Endodermal cell (in vitro differentiated cells): ENCODE measurements at regions not wholly inside any gene's neighbourhood (a gene's known extent, or its start where the extent isn't known, plus 50 kb on each side); places are given as distances from the start of the nearest gene placed in this dataset.
A peak's percentile ranks its signal among the peaks of the same experiment; 100 is the strongest.

Experiments
- DNase-seq: peaks from one replicate; pipeline ENCODE4 v3.0.0-alpha.2; 2017
- H3K27ac ChIP-seq: 2 replicates; pipeline ENCODE4 v1.5.1; 2013; ENCODE audit warnings: mild to moderate bottlenecking, low read depth, low read length, moderate library complexity
- H3K27me3 ChIP-seq: 2 replicates; pipeline ENCODE4 v1.6.1; 2013; ENCODE audit warnings: mild to moderate bottlenecking, low read length, moderate library complexity; ENCODE audit not compliant: insufficient read depth, control insufficient read depth, poor library complexity, severe bottlenecking
- H3K36me3 ChIP-seq: 2 replicates; pipeline ENCODE4 v1.7.0; 2013; ENCODE audit warnings: mild to moderate bottlenecking, low read length, moderate library complexity; ENCODE audit not compliant: control insufficient read depth, insufficient read depth
- H3K4me1 ChIP-seq: one replicate; pipeline ENCODE4 v1.7.0; 2013; ENCODE audit warnings: low read length; ENCODE audit not compliant: control insufficient read depth, insufficient read depth
- H3K4me3 ChIP-seq: 2 replicates; pipeline ENCODE4 v1.5.1; 2013; ENCODE audit warnings: mild to moderate bottlenecking, low read length, moderate library complexity
- H3K9ac ChIP-seq: 2 replicates; pipeline ENCODE4 v1.6.1; 2013; ENCODE audit warnings: mild to moderate bottlenecking, low read length, moderate library complexity; ENCODE audit not compliant: poor library complexity, severe bottlenecking; ENCODE audit errors: extremely low read depth
- H3K9me3 ChIP-seq: 2 replicates; pipeline ENCODE4 v1.6.1; 2013; ENCODE audit warnings: mild to moderate bottlenecking, low read length, moderate library complexity; ENCODE audit not compliant: control insufficient read depth
- H3K27ac Mint-ChIP-seq: 2 replicates; pipeline ENCODE4 v1.8.0; 2020; ENCODE audit warnings: mixed read lengths
- H3K27me3 Mint-ChIP-seq: 2 replicates; pipeline ENCODE4 v1.8.0; 2021; ENCODE audit warnings: mild to moderate bottlenecking, mixed read lengths; ENCODE audit not compliant: insufficient read depth
- H3K36me3 Mint-ChIP-seq: 2 replicates; pipeline ENCODE4 v1.8.0; 2020; ENCODE audit warnings: low read depth, mixed read lengths
- H3K4me1 Mint-ChIP-seq: 2 replicates; pipeline ENCODE4 v1.8.0; 2020; ENCODE audit warnings: mixed read lengths
- H3K4me3 Mint-ChIP-seq: 2 replicates; pipeline ENCODE4 v1.8.0; 2020; ENCODE audit warnings: mild to moderate bottlenecking, moderate library complexity, mixed read lengths
- H3K9me3 Mint-ChIP-seq: 2 replicates; pipeline ENCODE4 v1.8.0; 2020; ENCODE audit warnings: mild to moderate bottlenecking, mixed read lengths
- CTCF ChIP-seq: fragments of 200-600 bp; sonication (generic); conservative IDR thresholded peaks from 2 replicates; pipeline ENCODE4 v1.5.0; 2021; ENCODE audit warnings: antibody characterized with exemption, mild to moderate bottlenecking
- WGBS, 2 experiments: methylation state at CpG; one replicate each; pipeline versions ENCODE4 v1.1.5 to v1.1.7; 2013; ENCODE audit warnings: missing lambda C conversion rate in 2 of 2, mixed read lengths in 1 of 2; ENCODE audit not compliant: insufficient coverage in 1 of 2, insufficient read length in 1 of 2; 5-methylcytosine and 5-hydroxymethylcytosine counted together

GRCh38 chr2:120651818-120652217, 83.8 kb upstream of the GLI2 start:
- H3K27ac ChIP-seq: no peak overlapping the region
- Mint-ChIP-seq H3K4me3 (no peak overlapping the region), H3K27me3 (peaks cover 64% of the 10 kb centered on the region), H3K36me3 (peaks cover 6% of the 10 kb centered on the region), H3K27ac (no peak overlapping the region), H3K4me1 (no peaks in the 10 kb centered on the region), H3K9me3 (peaks cover 45% of the 10 kb centered on the region)
- no peaks in the 10 kb centered on the region for H3K27me3 ChIP-seq
- peaks cover 23% of the 10 kb centered on the region for H3K9me3 ChIP-seq
- no peaks in the 10 kb centered on the region for H3K4me1 ChIP-seq
- no peak overlapping the region for H3K9ac ChIP-seq
- DNase-seq: no peak
- no peak for TF ChIP-seq CTCF
- no peaks in the 10 kb centered on the region for H3K36me3 ChIP-seq
- no peak overlapping the region for H3K4me3 ChIP-seq

- no peaks in the 10 kb centered on the region for H3K4me1 Mint-ChIP-seq
- Histone ChIP-seq H3K36me3 (no peaks in the 10 kb centered on the region), H3K4me3 (no peak overlapping the region), H3K27ac (no peak overlapping the region), H3K27me3 (no peaks in the 10 kb centered on the region), H3K9me3 (peaks cover 23% of the 10 kb centered on the region), H3K9ac (no peak overlapping the region), H3K4me1 (no peaks in the 10 kb centered on the region)
- no peak for DNase-seq
- peaks cover 41% of the 10 kb centered on the region for H3K9me3 Mint-ChIP-seq
- H3K4me3 Mint-ChIP-seq: no peak overlapping the region
- H3K27me3 Mint-ChIP-seq: peaks cover 68% of the 10 kb centered on the region
- no peak overlapping the region for H3K27ac Mint-ChIP-seq
- WGBS, 2 experiments: 97% methylated on average over 2 of the region's 2 CpGs; no CpG with 5 or more reads in 1 of the 2 experiments
- TF ChIP-seq CTCF: no peak
- peaks cover 6% of the 10 kb centered on the region for H3K36me3 Mint-ChIP-seq
Observed at GRCh38 chr2:120653046-120653445, 82.6 kb upstream of the GLI2 start.

- Mint-ChIP-seq H3K4me3 (peak overlapping the region; percentile 21), H3K9me3 (peaks cover 41% of the 10 kb centered on the region), H3K27me3 (peaks cover 75% of the 10 kb centered on the region), H3K4me1 (no peaks in the 10 kb centered on the region), H3K27ac (no peak overlapping the region), H3K36me3 (peaks cover 6% of the 10 kb centered on the region)
- Histone ChIP-seq H3K9me3 (peaks cover 23% of the 10 kb centered on the region), H3K27me3 (no peaks in the 10 kb centered on the region), H3K9ac (no peak overlapping the region), H3K36me3 (no peaks in the 10 kb centered on the region), H3K4me3 (no peak overlapping the region), H3K4me1 (no peaks in the 10 kb centered on the region), H3K27ac (no peak overlapping the region)
- peak; percentile 10 for DNase-seq
- TF ChIP-seq CTCF: no peak
- 94% methylated on average over 10 to 13 of the region's 13 CpGs for WGBS, 2 experiments
Observed at GRCh38 chr2:120653871-120654270, 81.8 kb upstream of the GLI2 start.
